A673 (cell line): ENCODE measurements at regions not wholly inside any gene's neighbourhood (a gene's known extent, or its start where the extent isn't known, plus 50 kb on each side); places are given as distances from the start of the nearest gene placed in this dataset.

Experiments used
- BruUV-seq: library from RNA; stranded (reverse); fragments of 400-500 nt; replicated peaks from 2 replicates; lab custom pipeline; 2021; lab: Mats Ljungman, UMichigan
- CTCF ChIA-PET: fragments of 300-600 bp; sonication (Branson Sonifier 250); formaldehyde crosslinking; loops from one replicate; lab custom pipeline; 2022; ENCODE audit warnings: antibody characterized with exemption; lab: Charles Lee
- POLR2A ChIA-PET: fragments of 300-600 bp; sonication (Branson Sonifier 250); formaldehyde crosslinking; loops from one replicate; lab custom pipeline; 2022; ENCODE audit warnings: antibody characterized with exemption; ENCODE audit not compliant: low non-redundant PET; lab: Charles Lee
- DNase-seq: peaks from one replicate; pipeline ENCODE4 v3.0.0-alpha.2; 2015; ENCODE audit warnings: low spot score
- H3K27ac ChIP-seq: fragments of 200-600 bp; sonication (generic); 2 replicates; pipeline ENCODE4 v1.5.1; 2016; ENCODE audit warnings: mixed run types, low read depth, mild to moderate bottlenecking, mixed read lengths, antibody characterized with exemption, low read length; ENCODE audit not compliant: poor library complexity, severe bottlenecking
- H3K27me3 ChIP-seq: fragments of 200-600 bp; sonication (generic); replicated peaks from 2 replicates; pipeline ENCODE4 v1.6.1; 2017; ENCODE audit warnings: mixed run types, low read depth, mild to moderate bottlenecking, mixed read lengths, antibody characterized with exemption, low read length; ENCODE audit not compliant: insufficient read depth, poor library complexity
- H3K36me3 ChIP-seq: fragments of 200-600 bp; sonication (generic); 2 replicates; pipeline ENCODE4 v1.6.1; 2016; ENCODE audit warnings: mixed run types, mild to moderate bottlenecking, mixed read lengths, antibody characterized with exemption, low read length; ENCODE audit not compliant: insufficient read depth, poor library complexity, severe bottlenecking
- H3K4me1 ChIP-seq: fragments of 200-600 bp; sonication (generic); 2 replicates; pipeline ENCODE4 v1.6.1; 2017; ENCODE audit warnings: mixed run types, mild to moderate bottlenecking, mixed read lengths, antibody characterized with exemption, low read length; ENCODE audit not compliant: insufficient read depth, poor library complexity, severe bottlenecking
- H3K4me3 ChIP-seq: fragments of 200-600 bp; sonication (generic); 2 replicates; pipeline ENCODE4 v1.5.1; 2016; ENCODE audit warnings: low read depth, mixed run types, mild to moderate bottlenecking, mixed read lengths, low read length; ENCODE audit not compliant: poor library complexity, severe bottlenecking
- H3K9me3 ChIP-seq: fragments of 200-600 bp; sonication (generic); 2 replicates; pipeline ENCODE4 v1.6.1; 2016; ENCODE audit warnings: mixed run types, low read depth, mild to moderate bottlenecking, mixed read lengths, antibody characterized with exemption, low read length; ENCODE audit not compliant: poor library complexity, severe bottlenecking
- EZH2 ChIP-seq: fragments of 200-600 bp; sonication (generic); IDR thresholded peaks from 2 replicates; pipeline ENCODE4 v1.6.1; 2017; ENCODE audit warnings: borderline replicate concordance, low read depth, mild to moderate bottlenecking, mixed read lengths, antibody characterized with exemption, low read length; ENCODE audit not compliant: poor library complexity, severe bottlenecking
- intact Hi-C: fragments of 100-400 bp; cut with micrococcal nuclease; formaldehyde crosslinking; loops from one replicate; pipeline ENCODE4 v1.10.0; 2022; ENCODE audit not compliant: unreplicated experiment
- TF ChIP-seq, protein P1 (sequence below): fragments of 300-800, 200-600 bp; sonication (generic); conservative IDR thresholded peaks from 2 replicates; pipeline ENCODE4 v1.5.1; 2017; ENCODE audit warnings: low read depth, mild to moderate bottlenecking, antibody characterized with exemption, low read length, moderate library complexity, mixed read lengths

- CTCF ChIA-PET: no interaction called here
- Histone ChIP-seq H3K27me3 (no peaks in the 10 kb centered on the region), H3K4me3 (no peak overlapping the region), H3K27ac (no peak overlapping the region), H3K9me3 (no peaks in the 10 kb centered on the region), H3K36me3 (no peaks in the 10 kb centered on the region), H3K4me1 (no peaks in the 10 kb centered on the region)
- no TSS peak for BruUV-seq
- intact Hi-C loops: no loop called here
- POLR2A ChIA-PET: no interaction called here
- no peak for DNase-seq
- no peak for TF ChIP-seq EZH2
- TF ChIP-seq, protein P1, sequence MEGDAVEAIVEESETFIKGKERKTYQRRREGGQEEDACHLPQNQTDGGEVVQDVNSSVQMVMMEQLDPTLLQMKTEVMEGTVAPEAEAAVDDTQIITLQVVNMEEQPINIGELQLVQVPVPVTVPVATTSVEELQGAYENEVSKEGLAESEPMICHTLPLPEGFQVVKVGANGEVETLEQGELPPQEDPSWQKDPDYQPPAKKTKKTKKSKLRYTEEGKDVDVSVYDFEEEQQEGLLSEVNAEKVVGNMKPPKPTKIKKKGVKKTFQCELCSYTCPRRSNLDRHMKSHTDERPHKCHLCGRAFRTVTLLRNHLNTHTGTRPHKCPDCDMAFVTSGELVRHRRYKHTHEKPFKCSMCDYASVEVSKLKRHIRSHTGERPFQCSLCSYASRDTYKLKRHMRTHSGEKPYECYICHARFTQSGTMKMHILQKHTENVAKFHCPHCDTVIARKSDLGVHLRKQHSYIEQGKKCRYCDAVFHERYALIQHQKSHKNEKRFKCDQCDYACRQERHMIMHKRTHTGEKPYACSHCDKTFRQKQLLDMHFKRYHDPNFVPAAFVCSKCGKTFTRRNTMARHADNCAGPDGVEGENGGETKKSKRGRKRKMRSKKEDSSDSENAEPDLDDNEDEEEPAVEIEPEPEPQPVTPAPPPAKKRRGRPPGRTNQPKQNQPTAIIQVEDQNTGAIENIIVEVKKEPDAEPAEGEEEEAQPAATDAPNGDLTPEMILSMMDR: no peak
These were observed 177.2 kb upstream of the DPP10 start for GRCh38 chr2:114265261-114265660.

- CTCF ChIA-PET: no interaction called here
- Histone ChIP-seq H3K27me3 (no peaks in the 10 kb centered on the region), H3K36me3 (no peaks in the 10 kb centered on the region), H3K4me1 (no peaks in the 10 kb centered on the region), H3K27ac (no peak overlapping the region), H3K4me3 (no peak overlapping the region), H3K9me3 (peaks cover 4% of the 10 kb centered on the region)
- intact Hi-C loops: no loop called here
- POLR2A ChIA-PET: no interaction called here
- BruUV-seq: no TSS peak
- TF ChIP-seq EZH2: no peak
- TF ChIP-seq, protein P1: no peak
- DNase-seq: no peak
These were observed 167.5 kb upstream of the DPP10 start for GRCh38 chr2:114274957-114275356.

- intact Hi-C loops: no loop called here
- no peaks in the 10 kb centered on the region for H3K27me3 ChIP-seq
- H3K27ac ChIP-seq: no peak overlapping the region
- DNase-seq: no peak
- ChIA-PET POLR2A (no interaction called here), CTCF (no interaction called here)
- no peaks in the 10 kb centered on the region for H3K36me3 ChIP-seq
- no peaks in the 10 kb centered on the region for H3K9me3 ChIP-seq
- no peak for TF ChIP-seq EZH2
- TF ChIP-seq, protein P1: no peak
- no peaks in the 10 kb centered on the region for H3K4me1 ChIP-seq
- no peak overlapping the region for H3K4me3 ChIP-seq
- no TSS peak for BruUV-seq
These were observed 161.3 kb upstream of the DPP10 start for GRCh38 chr2:114281188-114281587.
